ENCODE measurements at regions not wholly inside any gene's neighbourhood (a gene's known extent, or its start where the extent isn't known, plus 50 kb on each side); places are given as distances from the start of the nearest gene placed in this dataset.
"Not testable (repeated sequence)": the region's sequence is repeated elsewhere in the genome, so short reads cannot be mapped to it uniquely, and the experiment has no call there.

GRCh38 chr2:95698146-95698545, 106.3 kb downstream of the TRIM43 start:
- in situ Hi-C loops (cut with MboI; ENCODE audit: low pct_ligation_motif_present in 1 of 4, low pct_unique_long_range_greater_than_20kb in 1 of 4, low sequenced_read_pairs in 3 of 4) (no loop called here), intact Hi-C loops (cut with DNase I; ENCODE audit: low total_unique reads) (no loop called here)
- Histone ChIP-seq H3K4me1 (no peaks in the 10 kb centered on the region), H3K27ac (no peak overlapping the region), H3K9me3 (no peaks in the 10 kb centered on the region), H3K36me3 (no peaks in the 10 kb centered on the region), H3K4me3 (no peak overlapping the region), H3K27me3 (no peaks in the 10 kb centered on the region)
- 84 to 90% methylated on average over 4 of the region's 4 CpGs for WGBS, 2 donors (ENCODE audit: low coverage in 1 of 2)
- TF ChIP-seq POLR2A (IDR thresholded peaks at IDR 0.05) (no peak), POLR2AphosphoS5 (IDR thresholded peaks at IDR 0.05) (no peak), EP300 (IDR thresholded peaks at IDR 0.05; ENCODE audit: low read depth) (no peak), CTCF (IDR thresholded peaks at IDR 0.05) (no peak)
- no peak for DNase-seq

GRCh38 chr2:95699201-95700184, 107.7 kb downstream of the TRIM43 start:
- DNase-seq; intact Hi-C loops (cut with DNase I; ENCODE audit: low total_unique reads); H3K4me3 ChIP-seq; H3K27ac ChIP-seq; in situ Hi-C loops (cut with MboI; ENCODE audit: low pct_ligation_motif_present in 1 of 4, low pct_unique_long_range_greater_than_20kb in 1 of 4, low sequenced_read_pairs in 3 of 4); H3K27me3 ChIP-seq; H3K9me3 ChIP-seq; H3K4me1 ChIP-seq; H3K36me3 ChIP-seq: not testable (repeated sequence)
- WGBS, 2 donors (ENCODE audit: low coverage in 1 of 2), result 50 to 76% methylated on average over 1 to 5 of the region's 5 CpGs

GRCh38 chr2:95700519-95700918, 108.7 kb downstream of the TRIM43 start:
- TF ChIP-seq CTCF (IDR thresholded peaks at IDR 0.05), result no peak
- no peak for TF ChIP-seq EP300 (IDR thresholded peaks at IDR 0.05; ENCODE audit: low read depth)
- no peak for TF ChIP-seq POLR2AphosphoS5 (IDR thresholded peaks at IDR 0.05)
- no peak for TF ChIP-seq POLR2A (IDR thresholded peaks at IDR 0.05)
- WGBS, 2 donors (ENCODE audit: low coverage in 1 of 2), result 25 to 44% methylated on average over 3 to 4 of the region's 4 CpGs
- Histone ChIP-seq H3K27me3 (no peaks in the 10 kb centered on the region), H3K27ac (no peak overlapping the region), H3K4me1 (no peaks in the 10 kb centered on the region), H3K36me3 (no peaks in the 10 kb centered on the region), H3K9me3 (no peaks in the 10 kb centered on the region), H3K4me3 (no peak overlapping the region)
- no peak for DNase-seq
- intact Hi-C loops (cut with DNase I; ENCODE audit: low total_unique reads) (no loop called here), in situ Hi-C loops (cut with MboI; ENCODE audit: low pct_ligation_motif_present in 1 of 4, low pct_unique_long_range_greater_than_20kb in 1 of 4, low sequenced_read_pairs in 3 of 4) (no loop called here)

- DNase-seq, result no peak
These were observed 110.7 kb downstream of the TRIM43 start for GRCh38 chr2:95702471-95702870.

GRCh38 chr2:95707161-95707560, 115.4 kb downstream of the TRIM43 start:
- intact Hi-C loops (cut with DNase I; ENCODE audit: low total_unique reads); H3K36me3 ChIP-seq; H3K27me3 ChIP-seq; H3K27ac ChIP-seq; H3K4me3 ChIP-seq; H3K9me3 ChIP-seq; H3K4me1 ChIP-seq; DNase-seq; in situ Hi-C loops (cut with MboI; ENCODE audit: low pct_ligation_motif_present in 1 of 4, low pct_unique_long_range_greater_than_20kb in 1 of 4, low sequenced_read_pairs in 3 of 4): not testable (repeated sequence)
- 85 to 87% methylated on average over 2 of the region's 2 CpGs for WGBS, 2 donors (ENCODE audit: low coverage in 1 of 2)

More at GRCh38 chr2:95702471-95702870, 110.7 kb downstream of the TRIM43 start:
- Histone ChIP-seq H3K27me3 (no peaks in the 10 kb centered on the region), H3K4me3 (no peak overlapping the region), H3K27ac (no peak overlapping the region), H3K4me1 (no peaks in the 10 kb centered on the region), H3K36me3 (no peaks in the 10 kb centered on the region), H3K9me3 (no peaks in the 10 kb centered on the region)
- TF ChIP-seq EP300 (IDR thresholded peaks at IDR 0.05; ENCODE audit: low read depth) (no peak), CTCF (IDR thresholded peaks at IDR 0.05) (no peak)
- WGBS, 2 donors (ENCODE audit: low coverage in 1 of 2), result 85 to 96% methylated on average over 3 to 7 of the region's 7 CpGs
- in situ Hi-C loops (cut with MboI; ENCODE audit: low pct_ligation_motif_present in 1 of 4, low pct_unique_long_range_greater_than_20kb in 1 of 4, low sequenced_read_pairs in 3 of 4), result no loop called here
- intact Hi-C loops (cut with DNase I; ENCODE audit: low total_unique reads), result no loop called here

Measured in transverse colon (tissue), 4 donors.